ENCODE measurements at regions not wholly inside any gene's neighbourhood (a gene's known extent, or its start where the extent isn't known, plus 50 kb on each side); places are given as distances from the start of the nearest gene placed in this dataset.
"Not testable (repeated sequence)": the region's sequence is repeated elsewhere in the genome, so short reads cannot be mapped to it uniquely, and the experiment has no call there.

GRCh38 chr11:69221086-69221485 is 65.4 kb downstream of the SMIM38 start:
- Histone ChIP-seq H3K4me3 (no peak overlapping the region), H3K4me1 (ENCODE audit: low read depth) (no peaks in the 10 kb centered on the region), H3K36me3 (ENCODE audit: low read depth) (no peaks in the 10 kb centered on the region), H3K9me3 (no peaks in the 10 kb centered on the region)
- intact Hi-C loops (cut with DNase I, micrococcal nuclease), result no loop called here
- DNase-seq, result no peak
- no peak for ATAC-seq
- no peak for TF ChIP-seq CTCF (IDR thresholded peaks at IDR 0.05)

- not testable (repeated sequence) for DNase-seq
These were observed 65.9 kb downstream of the SMIM38 start for GRCh38 chr11:69221636-69222035.

GRCh38 chr11:69227271-69227670 is 66.7 kb upstream of the MYEOV start:
- no peak overlapping the region for H3K4me3 ChIP-seq
- H3K9me3 ChIP-seq, result no peaks in the 10 kb centered on the region
- TF ChIP-seq CTCF (IDR thresholded peaks at IDR 0.05), result no peak
- no peaks in the 10 kb centered on the region for H3K4me1 ChIP-seq (ENCODE audit: low read depth)
- no peak for DNase-seq
- intact Hi-C loops (cut with DNase I, micrococcal nuclease), result no loop called here
- H3K36me3 ChIP-seq (ENCODE audit: low read depth), result no peaks in the 10 kb centered on the region
- no peak for ATAC-seq

More at GRCh38 chr11:69221636-69222035, 65.9 kb downstream of the SMIM38 start:
- H3K36me3 ChIP-seq (ENCODE audit: low read depth); H3K9me3 ChIP-seq; ATAC-seq; H3K4me3 ChIP-seq; intact Hi-C loops (cut with DNase I, micrococcal nuclease); H3K4me1 ChIP-seq (ENCODE audit: low read depth): not testable (repeated sequence)

- Histone ChIP-seq H3K9me3 (no peaks in the 10 kb centered on the region), H3K36me3 (ENCODE audit: low read depth) (no peaks in the 10 kb centered on the region), H3K4me1 (ENCODE audit: low read depth) (no peaks in the 10 kb centered on the region), H3K4me3 (no peak overlapping the region)
- DNase-seq, result no peak
- intact Hi-C loops (cut with DNase I, micrococcal nuclease), result no loop called here
- no peak for TF ChIP-seq CTCF (IDR thresholded peaks at IDR 0.05)
- ATAC-seq, result no peak
These were observed 64.4 kb upstream of the MYEOV start for GRCh38 chr11:69229511-69229910.

- intact Hi-C loops (cut with DNase I, micrococcal nuclease), result no loop called here
- Histone ChIP-seq H3K36me3 (ENCODE audit: low read depth) (no peaks in the 10 kb centered on the region), H3K4me3 (no peak overlapping the region), H3K4me1 (ENCODE audit: low read depth) (no peaks in the 10 kb centered on the region), H3K9me3 (no peaks in the 10 kb centered on the region)
- no peak for DNase-seq
- TF ChIP-seq CTCF (IDR thresholded peaks at IDR 0.05), result no peak
- ATAC-seq, result no peak
These were observed 63.0 kb upstream of the MYEOV start for GRCh38 chr11:69230856-69231425.

- no peak for TF ChIP-seq CTCF (IDR thresholded peaks at IDR 0.05)
- Histone ChIP-seq H3K36me3 (ENCODE audit: low read depth) (no peaks in the 10 kb centered on the region), H3K4me1 (ENCODE audit: low read depth) (no peaks in the 10 kb centered on the region), H3K4me3 (no peak overlapping the region), H3K9me3 (no peaks in the 10 kb centered on the region)
- DNase-seq (no peak), ATAC-seq (no peak)
- intact Hi-C loops (cut with DNase I, micrococcal nuclease), result no loop called here
These were observed 62.4 kb upstream of the MYEOV start for GRCh38 chr11:69231466-69232018.
